ENCODE measurements at regions not wholly inside any gene's neighbourhood (a gene's known extent, or its start where the extent isn't known, plus 50 kb on each side); places are given as distances from the start of the nearest gene placed in this dataset.

DNA sequence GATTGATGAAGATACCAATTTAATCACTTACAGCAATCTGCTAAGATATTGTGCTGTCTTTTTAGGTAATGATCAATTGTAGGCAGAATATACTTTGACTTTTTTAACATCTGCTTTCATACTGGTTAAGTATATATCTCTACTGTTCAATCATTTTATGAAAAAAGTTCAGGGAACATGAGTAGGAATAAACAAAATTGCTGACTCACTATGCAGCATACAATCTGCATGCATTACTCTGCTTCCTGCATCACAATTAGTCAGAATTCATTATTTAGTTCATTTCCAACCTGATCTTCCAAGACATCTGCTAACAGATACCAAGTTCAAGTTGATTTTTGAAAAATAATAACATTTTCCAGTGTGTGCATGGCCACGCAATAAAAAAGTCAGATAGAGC is 1430.4 kb upstream of the LRRTM1 start:
- TF ChIP-seq, protein P1, sequence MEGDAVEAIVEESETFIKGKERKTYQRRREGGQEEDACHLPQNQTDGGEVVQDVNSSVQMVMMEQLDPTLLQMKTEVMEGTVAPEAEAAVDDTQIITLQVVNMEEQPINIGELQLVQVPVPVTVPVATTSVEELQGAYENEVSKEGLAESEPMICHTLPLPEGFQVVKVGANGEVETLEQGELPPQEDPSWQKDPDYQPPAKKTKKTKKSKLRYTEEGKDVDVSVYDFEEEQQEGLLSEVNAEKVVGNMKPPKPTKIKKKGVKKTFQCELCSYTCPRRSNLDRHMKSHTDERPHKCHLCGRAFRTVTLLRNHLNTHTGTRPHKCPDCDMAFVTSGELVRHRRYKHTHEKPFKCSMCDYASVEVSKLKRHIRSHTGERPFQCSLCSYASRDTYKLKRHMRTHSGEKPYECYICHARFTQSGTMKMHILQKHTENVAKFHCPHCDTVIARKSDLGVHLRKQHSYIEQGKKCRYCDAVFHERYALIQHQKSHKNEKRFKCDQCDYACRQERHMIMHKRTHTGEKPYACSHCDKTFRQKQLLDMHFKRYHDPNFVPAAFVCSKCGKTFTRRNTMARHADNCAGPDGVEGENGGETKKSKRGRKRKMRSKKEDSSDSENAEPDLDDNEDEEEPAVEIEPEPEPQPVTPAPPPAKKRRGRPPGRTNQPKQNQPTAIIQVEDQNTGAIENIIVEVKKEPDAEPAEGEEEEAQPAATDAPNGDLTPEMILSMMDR (IDR thresholded peaks at IDR 0.05), result no peak
- no peak for TF ChIP-seq POLR2A (IDR thresholded peaks at IDR 0.05)

All from testis (tissue), 2 donors.